ENCODE measurements at regions not wholly inside any gene's neighbourhood (a gene's known extent, or its start where the extent isn't known, plus 50 kb on each side); places are given as distances from the start of the nearest gene placed in this dataset.

- Mint-ChIP-seq H3K4me3 (no peak overlapping the region), H3K4me1 (no peaks in the 10 kb centered on the region), H3K27me3 (ENCODE audit: insufficient read depth, low read depth) (no peaks in the 10 kb centered on the region), H3K27ac (no peak overlapping the region), H3K9me3 (no peaks in the 10 kb centered on the region), H3K36me3 (no peaks in the 10 kb centered on the region)
- TF ChIP-seq EZH2phosphoT487 (IDR thresholded peaks at IDR 0.05) (no peak), EZH2 (IDR thresholded peaks at IDR 0.05) (no peak), CTCF (IDR thresholded peaks at IDR 0.05) (no peak)
- no peaks in the 10 kb centered on the region for H4K20me1 ChIP-seq (ENCODE audit: low read depth)
- H3K79me2 ChIP-seq (ENCODE audit: low read depth) = no peaks in the 10 kb centered on the region
- H3K27ac ChIP-seq = no peak overlapping the region
- H3K27me3 ChIP-seq = no peaks in the 10 kb centered on the region
- no peak overlapping the region for H3K4me2 ChIP-seq
- peaks cover 7% of the 10 kb centered on the region for H3K4me1 ChIP-seq
- H3K9ac ChIP-seq = no peak overlapping the region
- H2AFZ ChIP-seq (replicated peaks) = no peak overlapping the region
- no peaks in the 10 kb centered on the region for H3K36me3 ChIP-seq
- H3K4me3 ChIP-seq = no peak overlapping the region
- no peak for DNase-seq (ENCODE audit: low spot score)
- H3K9me3 ChIP-seq (ENCODE audit: low read depth) = no peaks in the 10 kb centered on the region
- peaks cover 10% of the 10 kb centered on the region for H3F3A ChIP-seq (ENCODE audit: low read depth)
Measured at GRCh38 chr10:64555666-64556065, 1034.5 kb downstream of the REEP3 start.

DNA sequence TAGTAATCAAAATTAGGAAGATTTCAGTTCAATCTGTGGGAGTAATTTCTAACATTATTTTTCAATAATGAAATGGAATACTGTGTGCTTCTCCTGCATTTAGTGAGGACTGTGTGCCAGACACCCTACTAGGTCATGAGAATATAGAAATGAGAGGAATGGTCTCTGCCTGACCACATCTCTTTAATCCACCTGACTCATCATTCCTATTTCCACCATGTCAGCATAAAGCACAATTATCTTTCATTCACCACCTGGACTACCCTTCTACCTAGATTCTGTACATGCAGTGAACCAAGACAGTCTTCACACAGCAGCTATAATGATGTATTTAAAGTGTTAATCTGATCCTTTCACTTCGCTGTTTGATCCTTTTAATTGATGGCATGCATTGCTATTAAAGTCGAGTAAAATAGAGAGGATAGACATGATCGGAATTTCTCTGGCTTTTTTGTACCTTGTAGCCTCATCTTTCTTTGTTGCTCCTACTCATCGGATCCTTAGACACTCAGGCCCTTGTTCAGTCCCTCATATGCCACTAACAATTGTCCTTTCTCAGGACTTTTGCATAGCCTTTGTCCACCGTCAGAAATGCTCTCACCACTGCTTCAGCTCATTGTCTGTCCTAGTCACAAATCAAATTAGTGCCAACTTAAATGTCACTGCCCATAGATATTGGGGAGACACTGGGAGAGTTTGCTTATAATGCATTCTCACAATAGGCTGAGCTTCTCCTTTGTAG, 1037.1 kb downstream of the REEP3 start:
- H3K27ac ChIP-seq = no peak overlapping the region
- TF ChIP-seq EZH2phosphoT487 (IDR thresholded peaks at IDR 0.05) (no peak), CTCF (IDR thresholded peaks at IDR 0.05) (no peak), EZH2 (IDR thresholded peaks at IDR 0.05) (no peak)
- no peaks in the 10 kb centered on the region for H3K9me3 Mint-ChIP-seq

DNA sequence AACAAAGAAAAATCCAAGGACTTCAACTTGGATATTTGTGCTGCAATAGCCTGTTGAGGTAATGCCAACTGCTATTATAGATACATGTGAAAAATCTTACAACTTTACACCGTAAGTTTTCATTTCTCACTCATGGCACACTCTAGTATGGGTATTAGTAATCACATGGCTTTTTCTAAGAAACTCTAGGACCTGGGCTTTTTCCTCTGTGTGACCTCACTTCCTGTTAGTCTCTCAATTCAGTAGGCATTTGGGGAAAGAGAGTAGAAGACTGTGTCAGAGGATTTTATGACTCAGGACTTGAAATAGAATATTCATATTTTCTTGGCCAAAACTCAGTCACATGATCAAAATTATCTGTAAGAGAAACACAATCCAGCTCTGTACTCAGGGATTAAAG, 1049.9 kb downstream of the REEP3 start:
- no peak overlapping the region for H3K4me3 Mint-ChIP-seq
- no peak overlapping the region for H3K4me3 ChIP-seq
- no peaks in the 10 kb centered on the region for H3F3A ChIP-seq (ENCODE audit: low read depth)
- no peak for DNase-seq (ENCODE audit: low spot score)
- no peaks in the 10 kb centered on the region for H4K20me1 ChIP-seq (ENCODE audit: low read depth)
- H3K9ac ChIP-seq = no peak overlapping the region
- no peak overlapping the region for H3K27ac ChIP-seq
- no peaks in the 10 kb centered on the region for H3K36me3 ChIP-seq
- no peak overlapping the region for H2AFZ ChIP-seq (replicated peaks)
- no peaks in the 10 kb centered on the region for H3K27me3 ChIP-seq
- H3K4me2 ChIP-seq = no peak overlapping the region
- peaks cover 3% of the 10 kb centered on the region for H3K9me3 Mint-ChIP-seq
- H3K27ac Mint-ChIP-seq = no peak overlapping the region
- H3K36me3 Mint-ChIP-seq = no peaks in the 10 kb centered on the region
- H3K4me1 ChIP-seq = no peaks in the 10 kb centered on the region
- H3K9me3 ChIP-seq (ENCODE audit: low read depth) = no peaks in the 10 kb centered on the region
- no peaks in the 10 kb centered on the region for H3K27me3 Mint-ChIP-seq (ENCODE audit: insufficient read depth, low read depth)
- TF ChIP-seq EZH2phosphoT487 (IDR thresholded peaks at IDR 0.05) (no peak), EZH2 (IDR thresholded peaks at IDR 0.05) (no peak), CTCF (IDR thresholded peaks at IDR 0.05) (no peak)
- H3K4me1 Mint-ChIP-seq = no peaks in the 10 kb centered on the region
- H3K79me2 ChIP-seq (ENCODE audit: low read depth) = no peaks in the 10 kb centered on the region

More for the DNA sequence above, 1037.1 kb downstream of the REEP3 start:
- H3K27ac Mint-ChIP-seq = no peak overlapping the region
- Histone ChIP-seq H3K9me3 (ENCODE audit: low read depth) (no peaks in the 10 kb centered on the region), H3K79me2 (ENCODE audit: low read depth) (no peaks in the 10 kb centered on the region), H3K27me3 (no peaks in the 10 kb centered on the region), H3K4me3 (no peak overlapping the region), H2AFZ (replicated peaks) (no peak overlapping the region), H4K20me1 (ENCODE audit: low read depth) (no peaks in the 10 kb centered on the region), H3F3A (ENCODE audit: low read depth) (peaks cover 2% of the 10 kb centered on the region), H3K36me3 (no peaks in the 10 kb centered on the region), H3K9ac (no peak overlapping the region), H3K4me1 (no peaks in the 10 kb centered on the region), H3K4me2 (no peak overlapping the region)
- no peaks in the 10 kb centered on the region for H3K27me3 Mint-ChIP-seq (ENCODE audit: insufficient read depth, low read depth)
- DNase-seq (ENCODE audit: low spot score) = no peak
- H3K4me3 Mint-ChIP-seq = no peak overlapping the region
- H3K36me3 Mint-ChIP-seq = no peaks in the 10 kb centered on the region
- H3K4me1 Mint-ChIP-seq = no peaks in the 10 kb centered on the region

Measured in neural progenitor cell (in vitro differentiated cells).